ENCODE measurements at regions not wholly inside any gene's neighbourhood (a gene's known extent, or its start where the extent isn't known, plus 50 kb on each side); places are given as distances from the start of the nearest gene placed in this dataset.

DNA sequence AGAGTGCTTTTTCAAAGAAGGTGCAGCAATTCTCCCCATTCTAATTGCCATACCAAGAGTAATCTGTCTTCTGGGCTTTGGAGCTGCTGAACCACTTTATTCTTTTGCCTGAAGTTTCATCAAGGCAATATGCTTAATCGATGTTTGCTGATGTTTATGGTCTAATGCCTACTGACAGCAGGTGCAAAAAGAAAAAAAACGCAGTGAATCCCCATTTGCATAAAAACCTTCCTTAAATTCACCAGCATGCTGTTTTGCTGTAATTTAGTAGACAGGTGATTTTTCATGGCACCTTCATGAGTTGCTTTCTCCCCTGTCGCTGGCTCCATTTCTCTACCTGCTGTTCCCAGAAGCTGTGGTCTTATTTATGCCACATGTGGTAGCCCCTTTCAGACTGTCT lies 83.1 kb upstream of the MAST4 start:
- H3K9me3 Mint-ChIP-seq = no peaks in the 10 kb centered on the region
- H3K27me3 Mint-ChIP-seq (ENCODE audit: low read depth, poor library complexity) = peaks cover 5% of the 10 kb centered on the region
- DNase-seq = no peak
- no peak overlapping the region for H3K27ac Mint-ChIP-seq
- H3K36me3 Mint-ChIP-seq (ENCODE audit: low read depth) = no peaks in the 10 kb centered on the region
- H3K4me3 Mint-ChIP-seq = no peak overlapping the region
- peaks cover 10% of the 10 kb centered on the region for H3K4me1 Mint-ChIP-seq
- TF ChIP-seq, protein P1, sequence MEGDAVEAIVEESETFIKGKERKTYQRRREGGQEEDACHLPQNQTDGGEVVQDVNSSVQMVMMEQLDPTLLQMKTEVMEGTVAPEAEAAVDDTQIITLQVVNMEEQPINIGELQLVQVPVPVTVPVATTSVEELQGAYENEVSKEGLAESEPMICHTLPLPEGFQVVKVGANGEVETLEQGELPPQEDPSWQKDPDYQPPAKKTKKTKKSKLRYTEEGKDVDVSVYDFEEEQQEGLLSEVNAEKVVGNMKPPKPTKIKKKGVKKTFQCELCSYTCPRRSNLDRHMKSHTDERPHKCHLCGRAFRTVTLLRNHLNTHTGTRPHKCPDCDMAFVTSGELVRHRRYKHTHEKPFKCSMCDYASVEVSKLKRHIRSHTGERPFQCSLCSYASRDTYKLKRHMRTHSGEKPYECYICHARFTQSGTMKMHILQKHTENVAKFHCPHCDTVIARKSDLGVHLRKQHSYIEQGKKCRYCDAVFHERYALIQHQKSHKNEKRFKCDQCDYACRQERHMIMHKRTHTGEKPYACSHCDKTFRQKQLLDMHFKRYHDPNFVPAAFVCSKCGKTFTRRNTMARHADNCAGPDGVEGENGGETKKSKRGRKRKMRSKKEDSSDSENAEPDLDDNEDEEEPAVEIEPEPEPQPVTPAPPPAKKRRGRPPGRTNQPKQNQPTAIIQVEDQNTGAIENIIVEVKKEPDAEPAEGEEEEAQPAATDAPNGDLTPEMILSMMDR (IDR thresholded peaks at IDR 0.05) = no peak

DNA sequence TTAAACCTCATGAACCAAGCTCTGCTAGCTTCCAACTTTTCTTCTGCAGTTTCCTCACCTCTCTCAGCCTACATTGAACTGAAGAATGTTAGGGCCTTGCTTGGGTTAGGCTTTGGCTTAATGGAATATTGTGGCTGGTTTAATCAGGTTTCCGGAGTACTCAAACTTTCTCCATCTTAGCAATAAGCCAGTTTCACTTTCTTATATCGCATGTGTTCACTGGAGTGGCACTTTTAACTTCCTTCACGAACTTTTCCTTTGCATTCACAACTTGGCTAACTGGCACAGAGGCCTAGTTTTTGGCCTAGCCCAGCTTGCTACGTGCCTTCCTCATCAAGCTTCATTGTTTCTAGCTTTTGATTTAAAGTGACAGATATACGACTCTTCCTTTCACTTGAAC lies 81.0 kb upstream of the MAST4 start:
- no peak overlapping the region for H3K27ac Mint-ChIP-seq
- TF ChIP-seq, protein P1 (IDR thresholded peaks at IDR 0.05) = no peak
- H3K4me3 Mint-ChIP-seq = no peak overlapping the region
- H3K27me3 Mint-ChIP-seq (ENCODE audit: low read depth, poor library complexity) = no peaks in the 10 kb centered on the region
- H3K9me3 Mint-ChIP-seq = peaks cover 7% of the 10 kb centered on the region
- no peaks in the 10 kb centered on the region for H3K36me3 Mint-ChIP-seq (ENCODE audit: low read depth)
- DNase-seq = no peak
- H3K4me1 Mint-ChIP-seq = peaks cover 10% of the 10 kb centered on the region

DNA sequence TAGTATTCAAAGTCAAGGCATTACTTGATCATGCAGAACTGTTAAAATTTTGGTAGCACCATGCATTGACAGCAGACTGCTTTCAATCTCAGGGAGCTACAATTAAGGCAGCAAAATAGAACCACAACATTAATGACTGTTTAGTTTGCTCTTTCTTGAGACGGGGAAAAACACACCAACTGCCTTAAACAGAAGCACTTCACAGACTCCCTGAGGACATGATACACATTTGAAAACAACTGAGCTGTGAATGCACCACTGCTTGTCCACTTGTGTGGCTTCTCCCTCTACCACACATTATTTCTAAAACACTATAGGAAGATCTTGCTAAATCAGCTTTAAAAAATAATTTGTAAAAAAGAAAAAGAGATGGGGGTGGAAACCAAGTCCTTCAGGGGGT lies 79.6 kb upstream of the MAST4 start:
- TF ChIP-seq, protein P1 (IDR thresholded peaks at IDR 0.05) = no peak
- H3K9me3 Mint-ChIP-seq = peaks cover 21% of the 10 kb centered on the region
- no peak overlapping the region for H3K27ac Mint-ChIP-seq
- H3K27me3 Mint-ChIP-seq (ENCODE audit: low read depth, poor library complexity) = no peaks in the 10 kb centered on the region
- H3K4me3 Mint-ChIP-seq = no peak overlapping the region
- H3K4me1 Mint-ChIP-seq = peaks cover 10% of the 10 kb centered on the region
- H3K36me3 Mint-ChIP-seq (ENCODE audit: low read depth) = peaks cover 10% of the 10 kb centered on the region
- no peak for DNase-seq

DNA sequence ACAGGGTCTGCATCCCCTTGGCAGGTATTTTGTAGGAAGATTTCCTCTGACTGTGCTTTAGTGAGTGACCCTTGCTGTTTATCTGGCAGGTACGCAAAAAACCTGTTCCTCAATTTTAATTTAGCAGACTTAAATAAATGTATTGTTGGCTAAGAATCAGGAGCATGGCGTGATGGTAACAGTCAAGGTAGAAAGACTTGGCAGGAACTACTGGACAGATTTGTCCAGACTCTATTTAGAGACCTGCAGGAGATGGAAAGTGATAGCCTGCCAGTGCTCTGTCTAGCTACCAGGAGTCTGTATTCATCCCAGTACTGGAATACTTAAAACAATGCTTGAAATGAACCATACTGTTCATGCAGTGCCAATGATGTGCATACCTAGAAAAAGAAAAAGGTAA lies 78.8 kb upstream of the MAST4 start:
- H3K27me3 Mint-ChIP-seq (ENCODE audit: low read depth, poor library complexity) = no peaks in the 10 kb centered on the region
- no peak for DNase-seq
- TF ChIP-seq, protein P1 (IDR thresholded peaks at IDR 0.05) = no peak
- peaks cover 10% of the 10 kb centered on the region for H3K4me1 Mint-ChIP-seq
- H3K27ac Mint-ChIP-seq = no peak overlapping the region
- H3K4me3 Mint-ChIP-seq = no peak overlapping the region
- H3K36me3 Mint-ChIP-seq (ENCODE audit: low read depth) = peaks cover 10% of the 10 kb centered on the region
- peaks cover 25% of the 10 kb centered on the region for H3K9me3 Mint-ChIP-seq

DNA sequence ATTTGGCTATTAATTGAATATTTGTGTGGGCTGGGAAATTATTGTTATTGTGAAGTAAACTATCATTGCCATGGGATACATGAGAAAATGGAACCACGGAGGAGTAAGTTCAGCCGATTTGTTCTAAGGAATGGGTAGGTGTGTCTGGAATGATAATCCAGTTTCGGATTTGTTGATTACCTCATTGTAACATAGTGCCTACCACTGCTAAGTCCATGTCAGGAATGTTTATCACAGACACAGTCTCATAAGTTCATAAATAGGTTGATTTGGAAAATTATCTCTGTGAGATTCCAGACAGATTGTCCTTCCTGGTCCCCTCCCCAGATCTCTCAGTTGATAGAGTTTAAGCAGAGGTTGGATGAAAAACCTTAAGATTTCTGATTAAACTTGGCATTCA lies 78.1 kb upstream of the MAST4 start:
- Mint-ChIP-seq H3K27me3 (ENCODE audit: low read depth, poor library complexity) (peaks cover 1% of the 10 kb centered on the region), H3K9me3 (peaks cover 30% of the 10 kb centered on the region), H3K36me3 (ENCODE audit: low read depth) (peaks cover 10% of the 10 kb centered on the region), H3K4me3 (no peak overlapping the region), H3K4me1 (peaks cover 10% of the 10 kb centered on the region), H3K27ac (no peak overlapping the region)
- TF ChIP-seq, protein P1 (IDR thresholded peaks at IDR 0.05) = no peak
- DNase-seq = no peak

DNA sequence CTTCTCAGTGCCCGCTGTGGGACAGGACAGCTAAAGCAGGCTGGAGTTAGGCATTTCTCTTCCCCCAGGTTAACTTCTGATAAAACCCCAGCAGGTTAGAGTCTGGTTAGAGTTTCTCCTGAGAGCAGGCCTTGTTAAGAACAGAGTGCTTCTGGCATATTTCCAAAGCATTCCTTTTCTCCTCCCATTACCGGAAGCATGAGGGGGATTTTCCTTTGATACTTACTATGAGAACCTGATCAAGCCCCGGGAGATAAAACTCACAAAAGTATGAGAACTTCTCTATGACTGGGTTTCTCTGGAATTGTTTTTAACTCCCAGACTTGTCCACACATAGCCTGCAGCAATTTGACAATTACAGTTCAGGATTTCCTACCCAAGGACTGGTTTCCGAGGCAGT lies 77.4 kb upstream of the MAST4 start:
- Mint-ChIP-seq H3K4me1 (peaks cover 10% of the 10 kb centered on the region), H3K36me3 (ENCODE audit: low read depth) (peaks cover 10% of the 10 kb centered on the region), H3K4me3 (no peak overlapping the region), H3K27me3 (ENCODE audit: low read depth, poor library complexity) (peaks cover 2% of the 10 kb centered on the region), H3K27ac (no peak overlapping the region), H3K9me3 (peaks cover 31% of the 10 kb centered on the region)
- TF ChIP-seq, protein P1 (IDR thresholded peaks at IDR 0.05) = no peak
- DNase-seq = no peak
